Limb (tissue), 2 donors: ENCODE measurements at regions not wholly inside any gene's neighbourhood (a gene's known extent, or its start where the extent isn't known, plus 50 kb on each side); places are given as distances from the start of the nearest gene placed in this dataset.
"Not testable (repeated sequence)": the region's sequence is repeated elsewhere in the genome, so short reads cannot be mapped to it uniquely, and the experiment has no call there.

Experiments
- DNase-seq, 2 donors: peaks; one replicate each; pipeline ENCODE4 v3.0.0-alpha.2; 2016; ENCODE audit errors: extremely low spot score in 2 of 2

GRCh38 chr3:39558775-39559306, 91.4 kb downstream of the MOBP start:
- DNase-seq: no peak

- no peak for DNase-seq
Measured at GRCh38 chr3:39559543-39559942, 92.1 kb downstream of the MOBP start.

GRCh38 chr3:39568508-39568907, 101.0 kb downstream of the MOBP start:
- DNase-seq: no peak

- no peak for DNase-seq
Measured at GRCh38 chr3:39569095-39569494, 101.6 kb downstream of the MOBP start.

- no peak for DNase-seq
Measured at GRCh38 chr3:39573392-39573791, 105.9 kb downstream of the MOBP start.

GRCh38 chr3:39577541-39577940, 110.1 kb downstream of the MOBP start:
- no peak for DNase-seq

GRCh38 chr3:39586215-39586614, 118.7 kb downstream of the MOBP start:
- not testable (repeated sequence) for DNase-seq

- no peak for DNase-seq
Measured at GRCh38 chr3:39587113-39587512, 119.6 kb downstream of the MOBP start.

GRCh38 chr3:39590806-39591205, 123.3 kb downstream of the MOBP start:
- DNase-seq: no peak

GRCh38 chr3:39592311-39593050, 125.0 kb downstream of the MOBP start:
- DNase-seq: no peak

- no peak for DNase-seq
Measured at GRCh38 chr3:39593341-39593740, 125.9 kb downstream of the MOBP start.

- no peak for DNase-seq
Measured at GRCh38 chr3:39601241-39601640, 133.8 kb downstream of the MOBP start.

GRCh38 chr3:39605837-39606236, 138.4 kb downstream of the MOBP start:
- no peak for DNase-seq

- DNase-seq: no peak
Measured at GRCh38 chr3:39626198-39626597, 158.7 kb downstream of the MOBP start.

GRCh38 chr3:39631136-39631535, 163.7 kb downstream of the MOBP start:
- no peak for DNase-seq

- no peak for DNase-seq
Measured at GRCh38 chr3:39637807-39638206, 170.3 kb downstream of the MOBP start.

- DNase-seq: no peak
Measured at GRCh38 chr3:39638301-39638700, 170.8 kb downstream of the MOBP start.

- DNase-seq: no peak
Measured at GRCh38 chr3:39639344-39640236, 169.8 kb upstream of the MYRIP start.

- no peak for DNase-seq
Measured at GRCh38 chr3:39641274-39641673, 168.1 kb upstream of the MYRIP start.

GRCh38 chr3:39644176-39644575, 165.2 kb upstream of the MYRIP start:
- DNase-seq: no peak

GRCh38 chr3:39651256-39651655, 158.2 kb upstream of the MYRIP start:
- DNase-seq: not testable (repeated sequence)

GRCh38 chr3:39651993-39652739, 157.2 kb upstream of the MYRIP start:
- no peak for DNase-seq
